ENCODE measurements at regions not wholly inside any gene's neighbourhood (a gene's known extent, or its start where the extent isn't known, plus 50 kb on each side); places are given as distances from the start of the nearest gene placed in this dataset.
"Not testable (repeated sequence)": the region's sequence is repeated elsewhere in the genome, so short reads cannot be mapped to it uniquely, and the experiment has no call there.

- DNase-seq: no peak
Observed at GRCh38 chr10:37067576-37067975, 57.8 kb upstream of the ANKRD30A start.

DNA sequence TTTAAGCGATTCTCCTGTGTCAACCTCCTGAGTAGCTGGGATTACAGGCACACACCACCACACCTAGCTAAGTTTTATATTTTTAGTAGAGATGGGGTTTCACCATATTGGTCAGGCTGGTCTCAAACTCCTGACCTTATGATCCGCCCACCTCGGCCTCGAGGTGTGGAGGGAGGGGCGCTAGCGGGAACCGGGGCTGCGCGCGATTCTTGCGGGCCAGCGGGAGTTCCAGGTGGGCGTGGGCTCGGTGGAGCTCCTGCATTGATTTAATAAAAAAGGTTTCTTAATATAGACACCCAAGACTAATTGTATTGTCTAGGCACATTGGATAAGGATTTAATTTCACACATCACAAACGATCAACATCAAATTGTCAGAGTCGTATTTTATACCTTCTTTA, 63.1 kb upstream of the ANKRD30A start:
- not testable (repeated sequence) for DNase-seq

DNA sequence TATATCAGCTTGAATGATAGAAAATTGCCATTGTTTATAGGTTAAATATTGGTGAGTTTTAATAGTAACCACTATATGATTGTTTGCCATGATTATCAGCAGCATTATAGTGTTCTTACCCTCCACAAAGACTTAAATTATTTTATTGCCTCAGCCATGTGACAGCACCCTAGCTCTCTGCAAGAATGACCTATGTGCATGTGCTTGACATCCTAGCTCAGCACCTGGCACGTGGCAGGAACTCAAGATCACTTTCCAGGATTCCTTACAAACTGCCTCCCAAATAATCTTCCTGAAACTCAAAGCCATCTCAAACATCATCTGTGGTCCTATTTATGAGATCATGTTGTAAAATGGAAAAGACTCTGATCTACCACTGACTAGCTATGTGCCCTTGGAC, 68.1 kb upstream of the ANKRD30A start:
- DNase-seq: no peak

DNA sequence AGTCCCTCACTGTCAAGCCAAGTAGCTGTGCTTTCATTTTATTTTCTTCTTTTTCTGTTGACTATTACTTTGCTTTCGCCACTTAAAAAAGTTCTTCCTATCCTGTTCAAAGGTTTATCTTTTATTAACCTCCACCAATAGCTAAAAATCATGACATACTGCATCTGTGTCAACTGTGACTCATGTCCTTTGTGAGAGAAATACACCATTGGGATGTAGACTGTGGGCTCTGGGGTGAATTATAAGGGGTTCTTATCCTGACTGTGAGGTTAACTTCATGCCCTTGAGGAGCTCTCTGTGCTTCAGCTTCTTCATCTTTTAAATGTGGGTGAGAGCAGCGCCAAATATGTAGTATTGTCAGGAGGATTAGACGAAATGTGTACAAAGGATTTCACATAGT, 71.9 kb upstream of the ANKRD30A start:
- no peak for DNase-seq

- not testable (repeated sequence) for DNase-seq
Observed at GRCh38 chr10:37049982-37050381, 75.4 kb upstream of the ANKRD30A start.

GRCh38 chr10:37044319-37044718, 81.1 kb upstream of the ANKRD30A start:
- not testable (repeated sequence) for DNase-seq

- no peak for DNase-seq
Observed at GRCh38 chr10:37035853-37036252, 89.5 kb upstream of the ANKRD30A start.

DNA sequence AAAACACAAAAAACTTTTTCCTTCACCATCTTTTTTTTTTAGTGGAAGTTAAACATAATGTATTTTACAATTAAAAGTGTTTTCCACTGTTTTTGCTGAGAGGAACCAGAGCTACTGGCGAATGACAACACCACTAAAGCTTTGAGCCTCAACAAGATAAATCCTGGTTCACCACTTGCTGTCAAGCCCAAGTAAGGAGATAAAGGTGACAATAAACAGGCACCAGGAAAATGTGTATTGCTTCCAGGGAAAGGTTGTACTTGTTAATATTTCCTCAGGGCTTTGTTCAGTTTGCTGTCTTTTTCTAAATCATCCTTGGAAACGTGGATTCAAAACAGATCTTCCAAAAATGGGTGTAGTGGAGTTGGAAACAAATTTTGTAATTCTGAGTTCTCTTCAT, 109.9 kb upstream of the ANKRD30A start:
- no peak for DNase-seq

DNA sequence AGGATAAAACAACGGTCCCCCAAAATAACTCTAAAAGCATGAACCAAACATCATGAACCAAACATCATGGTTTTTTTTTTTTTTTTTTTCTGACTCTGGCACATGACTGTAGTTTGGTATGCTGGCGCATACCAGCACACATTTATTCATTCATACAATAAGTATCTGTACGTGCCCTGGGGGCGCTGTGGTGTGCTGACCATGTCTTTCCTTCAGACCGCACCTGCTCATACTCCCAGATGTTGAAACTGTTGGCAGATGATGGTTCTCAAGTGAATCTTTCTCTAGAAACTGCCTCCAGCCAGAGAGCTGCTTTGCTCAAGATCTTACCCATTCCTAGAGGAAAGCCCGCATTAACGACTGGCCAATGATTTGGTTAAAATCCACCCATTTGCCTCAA, 114.7 kb upstream of the ANKRD30A start:
- no peak for DNase-seq

DNA sequence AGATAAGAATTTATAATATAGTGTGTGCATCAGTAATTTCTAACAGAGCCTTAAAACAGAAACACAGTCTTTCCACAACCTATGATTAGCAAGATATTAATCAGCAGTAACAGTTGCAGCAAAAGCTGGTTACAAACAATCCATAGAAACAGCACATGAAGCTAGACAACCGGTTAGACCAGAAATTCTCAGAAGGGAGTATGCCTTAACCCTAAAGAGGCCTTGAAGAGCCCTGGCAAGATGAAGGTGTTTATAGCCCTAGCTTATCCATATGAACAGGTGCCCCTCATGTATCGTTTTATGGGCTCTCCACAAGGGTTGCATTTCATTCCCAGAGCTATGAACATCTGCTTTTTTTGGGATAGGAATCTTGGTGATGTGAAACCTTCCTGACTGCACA, 117.1 kb upstream of the ANKRD30A start:
- not testable (repeated sequence) for DNase-seq

- DNase-seq: no peak
Observed at GRCh38 chr10:37003126-37003525, 122.3 kb upstream of the ANKRD30A start.

DNA sequence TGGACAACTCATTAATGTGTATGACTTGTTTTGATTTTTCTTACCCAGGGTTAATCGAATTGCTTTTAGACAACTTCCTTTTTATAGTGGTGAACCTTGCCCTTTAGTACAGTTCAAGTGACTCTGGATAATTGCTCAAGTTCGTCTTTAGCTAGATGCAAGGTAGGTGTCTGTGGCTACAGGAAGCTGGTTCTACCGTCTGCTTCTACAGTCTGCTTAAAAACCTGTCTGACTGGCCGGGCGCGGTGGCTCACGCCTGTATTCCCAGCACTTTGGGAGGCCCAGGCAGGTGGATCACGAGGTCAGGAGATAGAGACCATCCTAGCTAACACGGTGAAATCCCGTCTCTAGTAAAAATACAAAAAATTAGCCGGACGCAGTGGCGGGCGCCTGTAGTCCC, 129.6 kb upstream of the ANKRD30A start:
- not testable (repeated sequence) for DNase-seq

DNA sequence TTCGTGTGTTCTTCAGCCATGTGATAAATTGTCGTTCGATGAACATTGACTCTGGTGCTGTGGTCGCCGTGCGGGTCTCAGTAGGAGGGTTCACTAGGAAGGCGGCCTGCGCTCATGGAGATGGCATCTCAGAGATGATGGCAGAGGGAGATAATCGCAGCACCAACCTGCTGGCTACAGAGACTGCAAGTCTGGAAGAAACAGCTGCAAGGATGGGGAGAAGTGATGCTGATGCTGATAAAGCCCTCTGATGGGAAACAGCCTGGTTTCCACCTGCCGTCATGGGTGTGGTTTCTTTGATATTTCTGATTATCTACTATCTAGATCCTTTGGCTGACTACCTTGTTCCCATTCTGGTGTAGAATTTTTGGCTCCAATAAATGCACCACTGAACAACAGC, 130.5 kb upstream of the ANKRD30A start:
- no peak for DNase-seq

DNA sequence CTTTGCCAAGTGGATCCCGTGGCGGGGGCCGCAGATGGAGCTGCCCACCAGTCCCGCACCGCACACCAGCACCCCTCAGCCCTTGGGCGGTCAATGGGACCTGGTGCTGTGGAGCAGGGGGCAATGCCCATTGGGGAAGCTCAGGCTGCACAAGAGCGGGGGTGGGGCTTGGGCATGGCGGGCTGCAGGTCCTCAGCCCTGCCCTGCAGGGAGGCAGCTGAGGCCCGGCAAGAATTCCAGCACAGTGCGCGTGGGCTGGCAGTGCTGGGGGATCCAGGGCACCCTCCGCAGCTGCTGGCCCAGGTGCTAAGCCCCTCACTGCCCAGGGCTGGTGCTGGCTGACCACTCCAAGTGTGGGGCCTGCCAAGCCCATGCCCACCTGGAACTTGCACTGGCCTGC, 136.2 kb upstream of the ANKRD30A start:
- no peak for DNase-seq

GRCh38 chr10:36946598-36946997, 178.8 kb upstream of the ANKRD30A start:
- DNase-seq: no peak

DNA sequence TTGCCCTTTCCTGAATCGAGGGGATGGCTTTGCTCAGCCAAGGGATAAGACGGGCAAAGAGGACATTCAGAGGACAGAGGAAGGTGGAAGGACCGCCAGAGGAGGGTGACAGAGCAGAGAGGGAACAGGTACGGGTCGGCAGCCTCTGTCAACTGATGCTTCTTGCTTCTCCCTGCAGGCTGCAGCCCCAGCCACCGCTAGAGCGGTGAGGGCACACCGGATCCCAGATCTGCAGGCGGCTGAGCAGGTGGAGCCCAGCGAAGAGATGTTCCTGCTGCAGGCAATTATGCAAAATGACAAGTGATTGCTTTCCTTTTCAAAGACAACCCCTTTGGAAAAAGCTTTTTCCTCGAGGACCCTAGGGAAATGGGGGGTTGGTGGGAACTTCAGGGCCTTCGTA, 181.9 kb upstream of the ANKRD30A start:
- no peak for DNase-seq

- no peak for DNase-seq
Observed at GRCh38 chr10:36942616-36943015, 182.8 kb upstream of the ANKRD30A start.

DNA sequence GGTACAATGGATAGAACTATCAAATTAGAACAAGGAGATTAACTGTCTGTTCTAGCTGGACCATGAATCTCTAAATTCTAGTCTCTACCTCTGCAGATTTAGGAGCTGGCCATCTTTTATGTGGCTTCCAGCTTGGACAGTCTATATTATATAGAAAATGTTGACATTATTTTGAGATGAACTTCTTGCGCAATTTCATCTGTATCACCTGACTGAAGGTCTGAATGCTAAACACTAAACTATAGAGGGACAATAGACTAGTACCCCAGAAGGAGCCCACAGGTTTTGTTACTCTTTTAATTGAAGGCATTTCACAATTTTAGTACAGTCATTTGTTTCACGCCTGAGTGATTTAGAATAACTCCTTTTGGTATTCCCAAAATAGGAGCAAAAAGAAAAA, 222.4 kb upstream of the ANKRD30A start:
- DNase-seq: no peak

- no peak for DNase-seq
Observed at GRCh38 chr10:36899652-36900051, 225.7 kb upstream of the ANKRD30A start.

DNA sequence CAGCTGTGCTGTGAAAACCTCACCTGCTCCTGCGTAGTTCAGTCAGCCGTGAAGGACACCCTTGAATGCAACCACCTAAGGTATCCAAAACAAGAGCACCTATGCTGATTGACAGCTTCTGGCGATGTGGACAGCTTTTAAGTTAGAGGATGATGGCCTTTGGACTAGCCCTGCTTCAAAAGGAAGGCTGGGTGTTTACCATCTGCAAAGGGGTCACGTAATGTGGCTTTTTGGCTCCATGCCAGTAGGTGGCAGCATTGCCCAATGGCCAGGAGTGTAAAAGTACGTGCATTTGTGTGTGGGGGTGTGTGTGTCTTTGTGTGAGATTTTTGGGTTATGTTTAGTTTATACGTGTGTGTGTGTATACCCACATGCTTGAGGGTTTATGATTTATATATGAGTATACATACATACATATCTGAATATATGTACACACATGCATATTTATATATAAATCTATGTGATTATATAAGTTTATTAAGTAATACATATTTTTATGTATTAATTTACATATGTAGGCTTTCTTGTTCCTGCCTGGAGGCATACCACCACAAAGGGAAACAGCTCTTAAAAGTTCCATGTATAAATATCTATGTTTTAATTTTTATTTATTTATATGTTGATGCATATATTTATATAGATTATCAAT, 236.3 kb upstream of the ANKRD30A start:
- no peak for DNase-seq

- no peak for DNase-seq
Observed at GRCh38 chr10:36886303-36886891, 239.0 kb upstream of the ANKRD30A start.

DNA sequence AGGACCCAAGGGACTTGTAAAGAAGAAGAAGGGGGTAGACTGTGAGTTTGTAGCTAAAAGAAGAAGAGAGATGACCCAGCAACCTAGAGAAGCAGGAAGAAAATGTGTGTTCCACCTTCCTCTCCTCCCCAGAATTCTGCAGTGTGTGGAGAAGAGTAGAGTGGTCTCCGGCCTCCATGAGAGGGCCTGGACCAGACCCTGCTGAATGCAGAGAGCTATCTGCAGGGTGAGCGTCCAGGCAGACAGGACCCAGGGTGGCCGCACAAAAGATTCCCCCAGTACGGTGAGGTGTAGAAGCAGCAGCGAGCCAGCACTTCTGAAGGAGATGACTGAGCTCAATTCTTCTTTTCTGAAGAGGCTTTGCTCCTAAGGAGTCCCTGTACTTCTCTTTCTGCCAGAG, 239.7 kb upstream of the ANKRD30A start:
- DNase-seq: no peak

GRCh38 chr10:36882781-36883180, 242.6 kb upstream of the ANKRD30A start:
- DNase-seq: no peak

GRCh38 chr10:36880898-36881297, 244.5 kb upstream of the ANKRD30A start:
- DNase-seq: no peak
